GM18507 (cell line): ENCODE measurements at regions not wholly inside any gene's neighbourhood (a gene's known extent, or its start where the extent isn't known, plus 50 kb on each side); places are given as distances from the start of the nearest gene placed in this dataset.
A peak's percentile ranks its signal among the peaks of the same experiment; 100 is the strongest.
"Not testable (repeated sequence)": the region's sequence is repeated elsewhere in the genome, so short reads cannot be mapped to it uniquely, and the experiment has no call there.

Experiments
- DNase-seq: peaks from one replicate; pipeline ENCODE4 v3.0.0; 2011; ENCODE audit warnings: low read depth; ENCODE audit not compliant: insufficient read length; ENCODE audit errors: extremely low spot score
- FAIRE-seq: peaks from 2 replicates; lab custom pipeline; 2011; peaks lifted over from hg19 to GRCh38; lab: Jason Lieb, UNC

DNA sequence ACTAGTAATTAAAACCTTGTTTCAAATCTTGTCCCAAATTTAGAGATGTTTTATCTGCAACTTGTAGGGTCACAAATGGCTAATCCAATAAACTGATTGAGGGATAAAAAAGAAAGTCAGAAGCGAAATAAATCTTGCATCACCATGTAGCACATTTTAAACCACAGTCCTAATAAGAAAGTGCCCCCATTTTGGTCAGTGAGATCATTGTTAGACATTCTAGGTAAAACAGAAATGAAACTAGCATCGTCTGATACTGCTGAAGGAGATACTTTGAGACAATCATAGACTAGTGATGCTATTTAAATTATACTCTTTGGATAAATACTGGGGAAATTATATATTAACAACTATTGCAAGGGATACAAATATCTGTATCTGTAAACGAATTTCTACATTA lies 247.9 kb downstream of the AMY1C start:
- FAIRE-seq (no peak), DNase-seq (no peak)

DNA sequence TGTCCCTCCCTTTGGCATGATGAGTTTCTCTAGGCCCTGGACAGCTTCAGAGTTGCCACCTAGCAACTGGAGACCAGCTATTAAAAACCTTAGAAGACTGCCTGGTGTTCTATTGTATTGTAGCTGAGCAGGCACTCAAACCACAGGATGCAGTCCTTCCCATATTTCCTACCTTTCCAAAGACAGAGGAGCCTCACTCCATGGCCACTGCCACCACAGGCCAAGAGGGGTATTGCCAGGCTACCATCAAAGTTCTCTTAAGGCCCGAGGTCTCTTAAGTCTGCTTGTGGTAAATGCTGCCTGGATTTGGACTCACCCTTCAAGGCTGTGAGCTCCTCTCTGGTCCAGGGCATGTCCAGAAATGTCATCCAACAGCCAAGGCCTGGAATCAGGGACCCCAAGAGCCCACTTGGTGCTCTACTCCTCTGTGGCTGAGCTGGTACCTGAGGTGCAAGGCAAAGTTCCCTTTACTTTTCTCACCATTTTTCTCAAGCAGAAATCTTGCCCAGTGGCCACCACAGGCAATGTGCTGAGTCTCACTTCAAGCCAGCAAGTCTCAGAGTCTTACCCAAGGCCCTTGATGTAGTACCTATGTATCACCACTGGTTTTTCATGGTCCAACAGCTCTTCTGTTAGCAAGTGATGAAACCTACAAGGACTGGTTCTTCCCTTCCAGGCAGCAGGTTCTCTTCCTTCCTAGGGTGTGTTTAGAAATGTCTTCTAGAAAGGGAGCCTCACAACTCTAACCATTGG lies 269.4 kb downstream of the AMY1C start:
- DNase-seq = no peak

DNA sequence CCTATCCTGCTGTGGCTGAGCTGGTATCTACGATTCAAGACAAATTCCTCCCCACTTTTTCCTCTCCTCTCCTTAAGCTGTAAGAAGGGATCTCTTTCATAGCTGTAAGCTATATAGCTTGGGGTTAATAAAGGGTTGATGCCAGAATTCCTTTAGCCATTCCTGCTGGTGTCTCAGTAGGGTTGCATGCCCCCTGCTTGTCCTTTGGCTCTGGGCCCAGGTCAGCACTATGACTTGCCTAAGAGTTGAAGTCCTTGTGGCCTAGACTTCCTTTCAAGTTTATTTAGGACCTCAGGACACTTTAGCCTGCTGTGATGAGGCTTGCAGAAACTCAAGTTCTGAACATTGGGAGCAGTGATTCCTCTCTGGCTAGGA lies 270.0 kb downstream of the AMY1C start:
- no peak for DNase-seq
- no peak for FAIRE-seq

More for the DNA sequence above, 269.4 kb downstream of the AMY1C start:
- no peak for FAIRE-seq

DNA sequence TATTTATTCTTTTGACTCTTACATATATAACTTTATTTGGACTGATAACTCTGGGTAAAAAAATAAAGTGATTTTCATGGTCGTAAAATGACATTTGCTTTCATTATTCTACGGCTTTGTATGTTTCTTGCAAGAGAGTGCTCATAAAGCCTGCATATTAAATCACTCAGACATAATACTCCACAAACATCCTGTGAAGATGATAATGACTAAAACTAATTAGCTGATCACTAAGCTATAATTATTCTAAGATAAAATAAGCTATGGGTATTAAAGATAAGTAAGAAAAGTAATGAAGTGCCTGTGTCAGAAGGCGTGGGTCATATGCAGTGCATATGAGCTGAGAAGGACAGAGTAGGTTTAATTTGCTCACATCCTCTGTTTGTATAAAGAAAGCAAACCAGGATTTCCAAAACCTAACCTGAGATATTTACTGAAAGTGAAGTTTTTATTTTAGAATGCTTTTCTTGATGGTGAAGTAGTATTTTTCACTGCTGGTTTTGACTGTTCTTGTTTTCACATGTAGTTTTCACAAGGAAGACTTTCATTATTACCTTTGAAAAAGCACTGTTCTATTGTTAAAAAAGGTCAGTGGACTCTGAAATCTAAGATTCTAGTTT lies 278.8 kb downstream of the AMY1C start:
- FAIRE-seq (peak; percentile 12), DNase-seq (no peak)

DNA sequence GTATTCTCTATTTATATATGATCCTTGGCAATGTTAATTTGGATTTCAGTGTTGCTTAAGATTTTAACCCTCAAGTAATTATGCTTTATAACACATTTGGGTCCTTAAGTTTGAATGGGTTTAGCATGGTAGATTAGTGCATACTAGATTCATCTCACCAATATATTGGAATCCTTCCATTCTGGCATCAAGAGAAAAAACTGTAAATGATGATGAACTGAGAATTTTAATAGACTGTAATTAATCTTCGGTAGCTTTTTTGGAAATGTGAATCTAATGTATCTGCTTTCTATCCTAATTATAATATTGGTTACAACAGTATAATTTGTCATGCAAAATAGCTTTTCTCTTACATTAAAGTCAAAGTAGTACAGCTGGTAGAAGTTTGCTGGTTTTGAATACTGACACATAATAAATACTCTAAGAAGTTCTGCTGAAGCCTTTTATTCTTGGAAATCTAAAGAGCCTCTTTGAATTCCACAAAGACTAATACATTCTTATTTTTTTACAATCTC lies 279.8 kb downstream of the AMY1C start:
- DNase-seq (no peak), FAIRE-seq (no peak)

DNA sequence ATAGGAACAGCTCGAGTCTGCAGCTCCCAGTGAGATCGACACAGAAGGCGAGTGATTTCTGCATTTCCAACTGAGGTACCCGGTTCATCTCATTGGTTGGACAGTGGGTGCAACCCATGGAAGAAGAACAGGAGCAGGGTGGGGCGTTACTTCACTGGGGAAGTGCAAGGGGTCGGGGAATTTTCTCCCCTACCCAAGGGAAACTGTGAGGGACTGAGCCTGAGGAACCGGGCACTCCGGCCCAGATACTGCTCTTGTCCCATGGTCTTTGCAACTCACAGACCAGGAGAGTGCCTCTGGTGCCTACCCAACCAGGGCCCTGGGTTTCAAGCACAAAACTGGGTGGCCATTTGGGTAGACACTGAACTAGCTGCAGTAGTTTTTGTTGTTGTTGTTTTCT lies 307.1 kb downstream of the AMY1C start:
- FAIRE-seq (no peak), DNase-seq (no peak)

DNA sequence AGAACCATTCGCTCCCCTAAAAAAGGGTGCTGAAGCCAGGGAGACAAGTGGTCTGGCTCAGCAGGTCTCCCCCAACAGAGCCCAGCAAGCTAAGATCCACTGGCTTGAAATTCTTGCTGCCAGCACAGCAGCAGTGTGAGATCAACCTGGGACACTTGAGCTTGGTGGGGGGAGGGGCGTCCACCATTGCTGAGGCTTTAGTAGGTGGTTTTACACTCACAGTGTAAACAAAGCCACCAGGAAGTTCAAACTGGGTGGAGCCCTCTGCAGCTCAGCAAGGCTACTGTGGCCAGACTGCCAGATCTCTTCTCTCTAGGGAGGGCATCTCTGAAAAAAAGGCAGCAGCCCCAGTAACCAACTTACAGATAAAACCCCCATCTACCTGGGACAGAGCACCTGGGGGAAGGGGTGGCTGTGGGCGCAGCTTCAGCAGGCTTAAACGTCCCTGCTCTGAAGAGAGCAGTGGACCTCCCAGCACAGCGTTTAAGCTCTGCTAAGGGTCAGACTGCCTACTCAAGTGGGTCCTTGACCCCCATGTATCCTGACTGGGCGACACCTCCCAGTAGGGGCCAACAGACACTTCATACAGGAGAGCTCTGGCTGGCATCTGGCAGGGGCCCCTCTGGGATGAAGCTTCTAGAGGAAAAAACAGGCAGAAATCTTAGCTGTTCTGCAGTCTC lies 307.7 kb downstream of the AMY1C start:
- DNase-seq, FAIRE-seq: not testable (repeated sequence)

DNA sequence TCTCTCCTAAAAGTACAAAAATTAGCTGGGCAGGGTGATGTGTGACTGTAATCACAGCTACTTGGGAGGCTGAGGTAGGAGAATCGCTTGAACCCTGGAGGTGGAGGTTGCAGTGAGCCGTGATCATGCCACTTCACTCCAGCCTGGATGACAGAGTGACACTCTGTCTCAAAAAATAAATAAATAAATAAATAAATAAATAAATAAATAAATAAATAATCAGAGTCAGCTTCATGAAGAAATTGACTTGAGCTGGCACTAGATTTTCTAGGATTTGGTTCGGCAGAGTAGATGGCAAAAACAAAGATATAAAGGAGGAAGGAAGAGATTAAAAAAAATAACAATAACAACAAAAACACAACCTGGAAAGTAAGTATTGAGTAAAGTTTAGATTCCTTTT lies 311.9 kb downstream of the AMY1C start:
- not testable (repeated sequence) for FAIRE-seq, DNase-seq

DNA sequence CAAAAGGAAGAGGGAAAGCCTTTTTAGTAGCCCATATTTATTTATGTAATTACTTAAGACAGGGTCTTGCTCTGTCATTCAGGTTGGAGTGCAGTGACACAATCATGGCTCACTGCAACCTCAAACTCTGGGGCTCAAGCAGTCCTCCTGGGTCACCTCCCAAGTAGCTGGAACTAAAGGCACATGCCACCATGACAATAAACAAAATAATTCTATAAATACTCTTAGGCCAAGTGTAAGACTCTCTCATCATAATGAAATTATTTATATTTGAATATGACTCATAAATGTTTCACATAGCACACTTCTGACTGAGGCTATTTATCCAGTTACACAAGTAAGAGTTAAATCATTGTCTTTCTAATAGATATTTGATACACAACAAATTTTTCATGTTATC lies 314.7 kb downstream of the AMY1C start:
- DNase-seq = no peak
- no peak for FAIRE-seq

DNA sequence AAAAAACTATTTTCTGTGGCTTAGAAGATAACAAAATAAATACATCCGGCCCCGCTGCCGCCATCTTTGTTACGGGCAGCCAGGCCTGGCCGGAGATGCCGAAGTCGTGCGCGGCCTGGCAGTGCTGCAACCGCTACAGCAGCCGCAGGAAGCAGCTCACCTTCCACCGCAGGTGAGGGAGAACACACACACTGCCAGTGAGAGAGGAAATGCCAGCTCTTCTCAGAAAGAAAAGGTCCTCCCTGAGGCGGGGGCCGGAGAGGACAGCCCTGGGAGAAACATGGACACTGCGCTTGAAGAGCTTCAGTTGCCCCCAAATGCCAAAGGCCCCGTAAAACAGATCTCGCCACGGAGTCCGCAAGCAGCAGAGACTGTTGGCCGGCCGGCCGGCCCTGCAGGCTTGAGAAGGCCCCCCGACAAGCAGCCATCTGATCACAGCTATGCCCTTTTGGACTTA lies 323.2 kb downstream of the AMY1C start:
- DNase-seq (no peak), FAIRE-seq (no peak)

DNA sequence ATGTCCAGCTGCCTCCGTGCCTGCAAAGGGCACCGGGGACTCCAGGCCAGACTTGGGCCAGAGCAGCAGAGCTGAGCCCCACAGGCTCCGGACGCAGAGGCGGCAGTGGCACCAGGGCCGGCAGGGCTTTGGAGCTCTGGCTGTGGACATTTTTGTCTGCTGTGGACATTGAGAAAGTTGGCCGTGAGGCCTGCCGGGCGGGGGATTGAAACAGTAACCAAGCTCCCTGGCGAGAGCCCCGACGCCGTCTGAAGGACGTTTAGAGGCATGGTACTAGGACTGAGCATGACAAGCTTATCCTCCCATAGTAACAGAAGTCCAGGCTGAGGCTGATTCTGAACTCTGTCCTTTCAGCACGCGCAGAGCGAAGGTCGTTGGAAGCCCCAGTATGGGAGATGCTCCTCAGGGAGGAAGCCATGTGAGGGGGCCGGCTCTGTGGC lies 323.8 kb downstream of the AMY1C start:
- DNase-seq (no peak), FAIRE-seq (no peak)

DNA sequence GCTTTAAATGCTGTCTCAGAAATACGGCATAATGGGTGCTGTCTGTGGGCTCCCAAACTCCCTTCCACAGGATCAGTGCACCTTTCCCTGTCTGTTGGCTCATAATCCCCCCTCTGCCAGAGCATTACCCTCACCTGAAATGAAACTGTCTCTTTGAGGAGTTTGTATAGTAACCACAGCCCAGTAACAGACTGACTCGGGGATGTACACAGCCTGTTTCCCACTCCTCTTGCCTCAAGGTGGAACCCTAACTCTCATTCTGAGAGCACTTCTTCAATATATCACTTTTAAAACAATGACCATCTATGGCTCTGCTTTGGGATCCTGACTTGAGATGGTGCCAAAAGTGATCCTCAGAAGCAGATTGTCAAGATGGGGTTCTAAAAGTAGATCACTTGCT lies 332.5 kb downstream of the AMY1C start:
- FAIRE-seq (no peak), DNase-seq (no peak)

DNA sequence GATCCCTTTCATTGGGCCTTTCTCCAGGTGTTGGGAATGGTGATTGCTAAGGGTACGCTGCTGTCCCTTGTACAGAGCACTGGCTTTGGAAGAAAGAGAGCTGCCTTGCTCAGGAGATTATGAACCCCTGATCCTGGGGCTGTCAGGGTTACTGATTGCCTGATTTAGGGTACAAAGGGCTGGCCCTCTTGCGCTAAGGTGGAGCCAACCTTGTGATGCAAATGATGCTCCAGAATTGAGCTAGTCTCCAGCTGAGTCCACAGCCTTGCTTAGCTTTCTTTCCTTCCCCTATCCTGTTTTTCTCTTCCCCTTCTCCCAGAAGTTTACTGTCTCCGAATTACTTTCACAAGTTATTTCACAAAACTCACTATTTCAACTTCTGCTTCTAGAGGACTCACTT lies 334.7 kb downstream of the AMY1C start:
- DNase-seq (no peak), FAIRE-seq (no peak)

DNA sequence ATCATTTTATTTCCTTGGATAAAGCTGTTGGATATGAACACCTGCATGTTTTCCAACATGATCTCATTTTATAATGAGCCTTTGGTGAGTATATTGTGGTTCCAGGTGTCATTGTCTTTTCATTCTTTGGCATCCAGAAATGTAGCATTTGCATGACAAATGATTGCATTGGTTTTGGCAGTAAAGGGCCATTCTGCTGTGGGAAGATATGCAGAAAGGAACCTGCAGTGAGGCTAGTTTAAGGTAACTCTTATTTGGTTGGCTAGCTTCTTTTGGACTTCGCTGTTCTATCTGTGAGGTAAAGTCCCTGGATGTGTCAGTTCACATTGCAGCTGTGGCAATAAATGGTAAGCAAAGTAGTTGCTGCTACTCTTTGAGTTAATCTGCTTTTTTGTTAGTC lies 343.0 kb downstream of the AMY1C start:
- DNase-seq (no peak), FAIRE-seq (no peak)

DNA sequence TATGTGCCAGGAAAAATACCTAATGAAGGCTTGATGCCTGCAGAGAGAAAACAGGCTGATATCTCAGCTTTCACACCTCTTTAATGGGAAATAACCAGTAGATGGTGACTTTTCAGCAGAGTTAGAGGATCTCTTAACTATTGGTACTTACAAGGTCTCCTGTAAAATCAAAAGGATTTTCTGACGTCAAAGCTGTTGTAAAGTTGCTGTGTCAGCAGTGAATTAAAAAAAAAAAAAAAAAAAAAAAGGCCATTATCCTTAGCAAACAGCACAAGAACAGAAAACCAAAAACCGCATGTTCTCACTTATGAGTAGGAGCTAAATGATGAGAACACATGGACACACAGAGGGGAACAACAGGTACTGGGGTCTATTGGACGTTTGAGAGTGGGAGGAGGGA lies 349.1 kb downstream of the AMY1C start:
- DNase-seq (no peak), FAIRE-seq (no peak)

DNA sequence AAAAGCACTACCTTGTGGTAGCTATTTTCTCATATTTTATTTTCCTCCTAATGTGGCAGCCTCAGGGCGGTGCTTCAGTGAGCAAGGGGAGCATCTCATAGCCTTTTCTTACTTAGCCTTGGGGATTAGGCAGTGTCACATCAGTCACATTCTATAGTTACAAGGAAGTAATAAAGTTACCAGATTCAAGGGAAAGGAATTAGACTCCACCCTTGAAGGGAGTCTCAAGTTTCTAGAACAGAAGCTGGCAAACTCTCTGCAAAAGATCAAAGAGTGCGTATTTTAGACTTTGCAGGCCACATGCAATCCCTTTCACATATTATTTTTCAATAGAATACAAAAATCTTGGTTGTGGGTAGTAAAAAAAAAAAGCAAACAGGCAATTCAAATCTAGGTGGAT lies 350.4 kb downstream of the AMY1C start:
- no peak for DNase-seq
- no peak for FAIRE-seq

DNA sequence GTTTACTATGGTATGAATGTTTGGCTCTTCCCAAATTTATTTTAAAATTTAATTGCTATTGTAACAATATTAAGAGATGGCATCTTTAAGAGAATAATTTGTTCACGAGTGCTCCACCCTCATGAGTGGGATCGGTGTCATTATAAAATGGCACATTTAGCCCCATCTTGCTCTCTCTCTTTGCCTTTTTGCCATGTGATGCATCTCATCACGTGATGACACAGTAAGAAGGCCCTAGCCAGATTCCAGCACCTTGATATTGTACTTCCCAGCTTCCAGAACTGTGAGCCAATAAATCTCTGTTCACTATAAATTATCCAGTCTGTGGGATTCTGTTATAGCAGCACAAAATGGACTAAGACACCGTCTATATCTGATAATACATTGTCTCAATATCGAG lies 355.8 kb downstream of the AMY1C start:
- DNase-seq = no peak
- FAIRE-seq = no peak

DNA sequence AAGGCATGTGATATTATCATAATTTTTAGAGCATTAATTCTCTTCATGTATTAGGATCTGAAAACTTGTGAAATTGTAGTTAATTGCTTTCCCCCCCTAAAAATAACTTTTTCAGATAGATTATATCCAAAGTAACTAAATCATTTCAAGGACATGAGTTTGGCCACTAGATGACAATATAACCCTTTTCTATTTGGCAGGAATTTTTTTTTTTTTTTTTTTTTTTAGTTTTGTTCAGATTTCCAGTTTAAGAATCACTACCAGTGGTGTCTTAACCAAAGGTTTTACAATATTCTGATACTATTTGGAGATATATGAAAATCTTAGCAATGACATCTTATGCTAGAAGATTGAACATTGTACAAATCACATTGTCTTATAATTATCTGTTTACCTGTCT lies 370.8 kb downstream of the AMY1C start:
- no peak for DNase-seq
- FAIRE-seq = no peak

DNA sequence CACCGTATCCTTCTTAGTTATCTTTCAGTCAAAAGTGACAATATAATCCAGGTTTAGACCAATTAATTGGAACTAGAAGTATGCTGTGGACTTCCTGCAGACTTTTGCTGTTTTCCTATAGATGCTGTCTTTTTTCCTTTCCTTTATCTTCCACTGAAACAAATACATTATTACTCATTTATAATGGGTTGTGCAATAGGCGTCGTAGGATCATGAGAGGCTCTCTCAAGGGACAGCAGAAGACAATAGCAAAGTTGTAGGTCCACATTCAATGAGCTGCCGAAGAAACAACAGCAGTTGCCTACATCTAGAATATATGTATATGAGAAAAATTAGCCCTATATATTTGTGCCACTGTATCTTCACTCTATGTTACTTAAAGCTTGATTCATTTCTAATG lies 371.6 kb downstream of the AMY1C start:
- DNase-seq = no peak
- FAIRE-seq = no peak

DNA sequence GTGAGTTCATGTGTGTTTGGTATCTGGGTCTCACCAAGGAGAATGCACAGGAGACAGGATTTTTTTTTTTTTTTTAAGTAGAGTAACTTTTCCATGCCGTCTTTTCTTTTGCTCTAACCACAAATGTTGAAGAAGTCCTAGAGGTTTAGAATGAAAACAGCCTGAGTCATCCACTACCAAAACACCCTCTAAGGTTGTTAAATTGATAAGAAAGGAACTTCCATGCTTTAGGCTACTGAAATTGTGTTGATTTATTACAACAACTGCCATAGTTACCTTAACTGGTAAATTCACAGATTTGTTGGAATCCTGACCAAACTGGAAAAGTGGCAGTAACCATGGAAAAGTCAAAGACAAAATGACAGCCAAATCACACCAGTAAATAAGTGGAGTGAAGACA lies 375.6 kb downstream of the AMY1C start:
- FAIRE-seq (no peak), DNase-seq (no peak)

DNA sequence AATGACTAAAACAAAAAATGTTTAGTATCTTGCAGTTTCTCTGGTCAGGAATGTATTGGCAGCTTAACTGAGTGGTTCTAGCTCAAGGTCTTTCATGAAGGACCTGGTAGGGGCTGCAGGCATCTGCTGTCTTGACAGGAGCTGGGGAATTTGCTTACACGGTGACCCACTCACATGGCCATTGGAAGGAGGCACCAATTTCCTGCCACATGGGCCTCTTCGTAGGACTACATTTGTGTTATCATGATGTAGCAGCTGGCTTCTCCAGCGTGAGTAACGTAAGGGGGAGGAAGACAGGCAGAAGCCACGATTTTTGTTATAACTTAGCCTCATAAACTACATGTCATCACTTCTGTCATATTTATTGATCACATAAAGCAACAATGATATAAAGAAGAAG lies 376.3 kb downstream of the AMY1C start:
- FAIRE-seq (no peak), DNase-seq (no peak)
